ENCODE measurements at regions not wholly inside any gene's neighbourhood (a gene's known extent, or its start where the extent isn't known, plus 50 kb on each side); places are given as distances from the start of the nearest gene placed in this dataset.

DNA sequence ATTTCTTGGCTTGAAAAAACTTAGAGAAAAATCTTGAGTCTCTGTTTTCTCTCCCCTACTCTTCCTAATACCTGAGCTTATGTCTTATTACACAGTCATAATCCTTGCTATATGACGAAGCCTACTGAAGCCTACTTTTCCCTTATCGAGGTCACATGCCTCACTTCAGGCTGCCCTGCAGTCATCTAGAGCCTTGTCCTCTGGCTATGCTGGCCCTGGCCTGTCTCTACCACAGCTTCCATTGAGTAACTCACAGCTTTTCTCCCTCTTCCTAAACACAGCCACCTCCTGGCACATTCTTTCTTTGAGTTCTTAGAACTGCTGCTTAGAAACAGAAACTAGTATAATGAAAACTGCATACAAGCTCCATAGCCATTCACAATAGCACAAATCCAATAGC lies 1698.3 kb downstream of the STIM2 start:
- Histone ChIP-seq H3K27ac (no peak overlapping the region), H3K9me3 (no peaks in the 10 kb centered on the region), H3K4me1 (no peaks in the 10 kb centered on the region), H3K4me2 (no peak overlapping the region), H3K4me3 (no peak overlapping the region)
- no peak for DNase-seq (ENCODE audit: low read depth in 1 of 2, low spot score in 1 of 2)
- CTCF ChIA-PET, result interaction anchor here (0.7 kb wide), 1 partner anchor 1899 kb away, joined by 3 read pairs; no protein-coding TSS in a partner anchor
- ATAC-seq, result no peak
- POLR2A ChIA-PET, result no interaction called here
- 25% methylated on average over 2 of the region's 2 CpGs for WGBS (ENCODE audit: missing lambda C conversion rate)
- no peak for FAIRE-seq
- TF ChIP-seq RFX5 (IDR thresholded peaks at IDR 0.05) (no peak), POLR2AphosphoS2 (conservative IDR thresholded peaks at IDR 0.05; ENCODE audit: low read length) (no peak), FOSL2 (IDR thresholded peaks at IDR 0.05) (no peak), FOSL2 (CRISPR knock-in tag; IDR thresholded peaks at IDR 0.05) (no peak), KDM1A (IDR thresholded peaks at IDR 0.05; ENCODE audit: low read depth) (no peak), FOSB (CRISPR knock-in tag; IDR thresholded peaks at IDR 0.05) (no peak), RAD21 (conservative IDR thresholded peaks at IDR 0.05 in 1 of 2, IDR thresholded peaks at IDR 0.05 in 1 of 2) (no peak), HOXA7 (CRISPR knock-in tag; IDR thresholded peaks at IDR 0.05) (no peak), BHLHE40 (IDR thresholded peaks at IDR 0.05; ENCODE audit: low read depth, low read length) (no peak), MAZ (IDR thresholded peaks at IDR 0.05; ENCODE audit: borderline replicate concordance, low read depth, low read length) (no peak)
- TF ChIP-seq, protein P1, sequence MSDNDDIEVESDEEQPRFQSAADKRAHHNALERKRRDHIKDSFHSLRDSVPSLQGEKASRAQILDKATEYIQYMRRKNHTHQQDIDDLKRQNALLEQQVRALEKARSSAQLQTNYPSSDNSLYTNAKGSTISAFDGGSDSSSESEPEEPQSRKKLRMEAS (IDR thresholded peaks at IDR 0.05), result no peak
- TF ChIP-seq, protein P2, sequence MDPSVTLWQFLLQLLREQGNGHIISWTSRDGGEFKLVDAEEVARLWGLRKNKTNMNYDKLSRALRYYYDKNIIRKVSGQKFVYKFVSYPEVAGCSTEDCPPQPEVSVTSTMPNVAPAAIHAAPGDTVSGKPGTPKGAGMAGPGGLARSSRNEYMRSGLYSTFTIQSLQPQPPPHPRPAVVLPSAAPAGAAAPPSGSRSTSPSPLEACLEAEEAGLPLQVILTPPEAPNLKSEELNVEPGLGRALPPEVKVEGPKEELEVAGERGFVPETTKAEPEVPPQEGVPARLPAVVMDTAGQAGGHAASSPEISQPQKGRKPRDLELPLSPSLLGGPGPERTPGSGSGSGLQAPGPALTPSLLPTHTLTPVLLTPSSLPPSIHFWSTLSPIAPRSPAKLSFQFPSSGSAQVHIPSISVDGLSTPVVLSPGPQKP (IDR thresholded peaks at IDR 0.05; ENCODE audit: low read depth, low read length), result no peak

DNA sequence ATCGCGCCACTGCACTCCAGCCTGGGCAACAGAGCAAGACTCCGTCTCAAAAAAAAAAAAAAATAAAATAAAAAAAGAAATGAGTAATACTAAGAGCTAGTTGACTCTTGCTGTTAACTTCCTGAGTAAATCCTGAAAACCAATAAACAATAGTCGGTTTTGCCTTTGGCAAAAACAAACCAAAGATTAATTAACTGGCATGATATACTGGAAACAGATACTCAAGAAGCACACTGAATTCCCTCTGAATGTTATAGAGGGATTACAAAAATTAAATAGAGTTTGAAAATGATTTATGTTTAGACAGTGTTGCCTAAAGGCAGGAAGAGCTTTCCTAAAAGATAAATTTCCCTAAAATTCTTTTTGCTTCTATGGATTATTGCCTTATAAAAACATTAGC lies 1702.3 kb downstream of the STIM2 start:
- DNase-seq (ENCODE audit: low read depth in 1 of 2, low spot score in 1 of 2), result no peak
- CTCF ChIA-PET, result no interaction called here
- Histone ChIP-seq H3K4me2 (no peak overlapping the region), H3K4me1 (no peaks in the 10 kb centered on the region), H3K27ac (no peak overlapping the region), H3K4me3 (no peak overlapping the region), H3K9me3 (no peaks in the 10 kb centered on the region)
- ATAC-seq, result no peak
- 0% methylated on average over 1 of the region's 4 CpGs for WGBS (ENCODE audit: missing lambda C conversion rate)
- no peak for FAIRE-seq
- TF ChIP-seq CHD2 (IDR thresholded peaks at IDR 0.05; ENCODE audit: low read length, partially characterized antibody) (no peak), SREBF2 (IDR thresholded peaks at IDR 0.05) (no peak), ZNF302 (CRISPR knock-in tag; IDR thresholded peaks at IDR 0.05) (no peak), BHLHE40 (IDR thresholded peaks at IDR 0.05; ENCODE audit: low read depth, low read length) (no peak), RFX5 (IDR thresholded peaks at IDR 0.05) (no peak), EHMT2 (IDR thresholded peaks at IDR 0.05; ENCODE audit: low read depth) (no peak), ZSCAN20 (CRISPR knock-in tag; IDR thresholded peaks at IDR 0.05) (no peak), CHD4 (IDR thresholded peaks at IDR 0.05; ENCODE audit: borderline replicate concordance) (no peak), MYC (IDR thresholded peaks at IDR 0.05; ENCODE audit: borderline replicate concordance, low read length) (no peak), EHF (CRISPR knock-in tag; IDR thresholded peaks at IDR 0.05) (no peak)
- TF ChIP-seq, protein P3, sequence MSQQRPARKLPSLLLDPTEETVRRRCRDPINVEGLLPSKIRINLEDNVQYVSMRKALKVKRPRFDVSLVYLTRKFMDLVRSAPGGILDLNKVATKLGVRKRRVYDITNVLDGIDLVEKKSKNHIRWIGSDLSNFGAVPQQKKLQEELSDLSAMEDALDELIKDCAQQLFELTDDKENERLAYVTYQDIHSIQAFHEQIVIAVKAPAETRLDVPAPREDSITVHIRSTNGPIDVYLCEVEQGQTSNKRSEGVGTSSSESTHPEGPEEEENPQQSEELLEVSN (IDR thresholded peaks at IDR 0.05; ENCODE audit: borderline replicate concordance, low read depth), result no peak
- TF ChIP-seq, protein P1 (IDR thresholded peaks at IDR 0.05), result no peak
- TF ChIP-seq, protein P4, sequence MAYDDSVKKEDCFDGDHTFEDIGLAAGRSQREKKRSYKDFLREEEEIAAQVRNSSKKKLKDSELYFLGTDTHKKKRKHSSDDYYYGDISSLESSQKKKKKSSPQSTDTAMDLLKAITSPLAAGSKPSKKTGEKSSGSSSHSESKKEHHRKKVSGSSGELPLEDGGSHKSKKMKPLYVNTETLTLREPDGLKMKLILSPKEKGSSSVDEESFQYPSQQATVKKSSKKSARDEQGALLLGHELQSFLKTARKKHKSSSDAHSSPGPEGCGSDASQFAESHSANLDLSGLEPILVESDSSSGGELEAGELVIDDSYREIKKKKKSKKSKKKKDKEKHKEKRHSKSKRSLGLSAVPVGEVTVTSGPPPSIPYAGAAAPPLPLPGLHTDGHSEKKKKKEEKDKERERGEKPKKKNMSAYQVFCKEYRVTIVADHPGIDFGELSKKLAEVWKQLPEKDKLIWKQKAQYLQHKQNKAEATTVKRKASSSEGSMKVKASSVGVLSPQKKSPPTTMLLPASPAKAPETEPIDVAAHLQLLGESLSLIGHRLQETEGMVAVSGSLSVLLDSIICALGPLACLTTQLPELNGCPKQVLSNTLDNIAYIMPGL (CRISPR knock-in tag; IDR thresholded peaks at IDR 0.05; ENCODE audit: borderline replicate concordance), result no peak
- TF ChIP-seq, protein P5, sequence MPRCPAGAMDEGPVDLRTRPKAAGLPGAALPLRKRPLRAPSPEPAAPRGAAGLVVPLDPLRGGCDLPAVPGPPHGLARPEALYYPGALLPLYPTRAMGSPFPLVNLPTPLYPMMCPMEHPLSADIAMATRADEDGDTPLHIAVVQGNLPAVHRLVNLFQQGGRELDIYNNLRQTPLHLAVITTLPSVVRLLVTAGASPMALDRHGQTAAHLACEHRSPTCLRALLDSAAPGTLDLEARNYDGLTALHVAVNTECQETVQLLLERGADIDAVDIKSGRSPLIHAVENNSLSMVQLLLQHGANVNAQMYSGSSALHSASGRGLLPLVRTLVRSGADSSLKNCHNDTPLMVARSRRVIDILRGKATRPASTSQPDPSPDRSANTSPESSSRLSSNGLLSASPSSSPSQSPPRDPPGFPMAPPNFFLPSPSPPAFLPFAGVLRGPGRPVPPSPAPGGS (IDR thresholded peaks at IDR 0.05), result no peak
- TF ChIP-seq, protein P6, sequence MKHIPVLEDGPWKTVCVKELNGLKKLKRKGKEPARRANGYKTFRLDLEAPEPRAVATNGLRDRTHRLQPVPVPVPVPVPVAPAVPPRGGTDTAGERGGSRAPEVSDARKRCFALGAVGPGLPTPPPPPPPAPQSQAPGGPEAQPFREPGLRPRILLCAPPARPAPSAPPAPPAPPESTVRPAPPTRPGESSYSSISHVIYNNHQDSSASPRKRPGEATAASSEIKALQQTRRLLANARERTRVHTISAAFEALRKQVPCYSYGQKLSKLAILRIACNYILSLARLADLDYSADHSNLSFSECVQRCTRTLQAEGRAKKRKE (CRISPR knock-in tag; IDR thresholded peaks at IDR 0.05; ENCODE audit: low read depth), result no peak
- POLR2A ChIA-PET, result no interaction called here
